Esophagus squamous epithelium (tissue), 5 donors: ENCODE measurements at regions not wholly inside any gene's neighbourhood (a gene's known extent, or its start where the extent isn't known, plus 50 kb on each side); places are given as distances from the start of the nearest gene placed in this dataset.
A peak's percentile ranks its signal among the peaks of the same experiment; 100 is the strongest.

ENCODE experiments used
- DNase-seq: peaks from one replicate; lab custom pipeline; 2025; lab: John Stamatoyannopoulos, UW
- H3K27ac ChIP-seq, 4 donors: fragments of 200-600 bp; sonication (generic); one replicate each; pipeline ENCODE4 v1.5.1; 2016 to 2019; ENCODE audit warnings: mild to moderate bottlenecking in 1 of 4
- H3K27me3 ChIP-seq, 4 donors: fragments of 200-600 bp; sonication (generic); 1 replicate in 3 of 4; 2 replicates in 1 of 4; pipeline versions ENCODE4 v1.5.1 to v1.6.0; 2017 to 2021; ENCODE audit warnings: antibody characterized with exemption in 1 of 4
- H3K36me3 ChIP-seq, 3 donors: fragments of 200-600 bp; sonication (generic); one replicate each; pipeline ENCODE4 v1.5.1; 2016 to 2019
- H3K4me1 ChIP-seq, 3 donors: fragments of 200-600 bp; sonication (generic); one replicate each; pipeline ENCODE4 v1.5.1; 2017 to 2019
- H3K4me3 ChIP-seq, 4 donors: fragments of 200-600 bp; sonication (generic); 1 replicate in 3 of 4; 2 replicates in 1 of 4; pipeline ENCODE4 v1.5.1; 2016 to 2019; ENCODE audit warnings: mild to moderate bottlenecking in 2 of 4, moderate library complexity in 1 of 4
- H3K9me3 ChIP-seq, 3 donors: fragments of 200-600 bp; sonication (generic); one replicate each; pipeline ENCODE4 v1.5.1; 2016 to 2019
- CTCF ChIP-seq, 6 experiments: fragments of 450-650 bp in 4 of 6; fragments of 200-600 bp in 2 of 6; sonication (generic) in 2 of 6; IDR thresholded peaks; one replicate each; pipeline ENCODE4 v1.5.1; 2016 to 2019; ENCODE audit warnings: antibody characterized with exemption in 6 of 6, mild to moderate bottlenecking in 4 of 6, moderate library complexity in 4 of 6
- POLR2A ChIP-seq, 4 donors: fragments of 450-650 bp; IDR thresholded peaks; one replicate each; pipeline ENCODE4 v1.6.1; 2017; ENCODE audit warnings: antibody characterized with exemption in 4 of 4, mild to moderate bottlenecking in 4 of 4, moderate library complexity in 3 of 4
- WGBS, 2 donors: methylation state at CpG; one replicate each; pipeline ENCODE4 v1.1.5; 2018; 5-methylcytosine and 5-hydroxymethylcytosine counted together
- intact Hi-C: fragments of 100-400 bp; cut with DNase I; formaldehyde crosslinking; loops from one replicate; pipeline ENCODE4 v1.15.0; 2022
- donor health status: DM: yes; HTN: yes; CAD: no.

- no peak for DNase-seq
- Histone ChIP-seq H3K36me3 (no peaks in the 10 kb centered on the region), H3K4me1 (no peaks in the 10 kb centered on the region), H3K27me3 (peaks cover 0 to 4% (median 0%) of the 10 kb centered on the region in 4 donors), H3K4me3 (no peak overlapping the region), H3K9me3 (no peaks in the 10 kb centered on the region), H3K27ac (no peak overlapping the region)
- TF ChIP-seq CTCF (IDR thresholded peaks at IDR 0.05) (no peak), POLR2A (IDR thresholded peaks at IDR 0.05) (no peak)
- intact Hi-C loops: no loop called here
- 67 to 72% methylated on average over 4 of the region's 5 CpGs for WGBS, 2 donors
Observed at GRCh38 chr18:77716282-77716681, 466.6 kb downstream of the GALR1 start.

DNA sequence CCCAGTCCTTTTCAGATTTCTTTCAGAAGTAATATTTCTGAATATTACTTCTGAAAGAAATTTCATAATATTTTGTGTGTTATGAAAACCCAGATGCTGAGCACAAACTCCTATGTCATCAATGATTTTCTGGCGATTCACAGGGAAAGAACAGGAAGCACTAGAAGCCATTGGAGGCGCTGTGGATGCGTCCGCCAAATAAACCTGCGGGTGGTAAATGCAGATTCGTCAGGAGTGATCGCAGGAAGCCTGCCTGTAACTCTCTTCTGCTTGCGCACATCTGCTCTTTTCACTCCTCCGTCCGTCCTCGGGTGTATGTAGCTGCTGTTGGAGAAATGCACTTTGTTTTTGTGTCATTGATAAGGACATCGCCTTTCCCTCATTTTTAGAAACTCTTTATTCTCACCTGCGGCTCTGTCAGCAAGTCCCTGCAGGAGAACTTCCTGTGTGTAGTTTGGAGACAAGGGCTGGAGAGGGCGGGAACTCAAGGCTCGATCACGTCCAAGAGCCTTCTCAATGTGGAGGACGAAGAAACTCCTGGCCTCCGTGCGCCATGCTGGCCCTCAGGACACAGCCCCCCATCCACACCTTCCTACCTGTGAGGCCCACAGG is 483.8 kb downstream of the GALR1 start:
- no peak for DNase-seq
- Histone ChIP-seq H3K9me3 (no peaks in the 10 kb centered on the region), H3K27me3 (peaks cover 0 to 3% (median 0%) of the 10 kb centered on the region in 4 donors)

DNA sequence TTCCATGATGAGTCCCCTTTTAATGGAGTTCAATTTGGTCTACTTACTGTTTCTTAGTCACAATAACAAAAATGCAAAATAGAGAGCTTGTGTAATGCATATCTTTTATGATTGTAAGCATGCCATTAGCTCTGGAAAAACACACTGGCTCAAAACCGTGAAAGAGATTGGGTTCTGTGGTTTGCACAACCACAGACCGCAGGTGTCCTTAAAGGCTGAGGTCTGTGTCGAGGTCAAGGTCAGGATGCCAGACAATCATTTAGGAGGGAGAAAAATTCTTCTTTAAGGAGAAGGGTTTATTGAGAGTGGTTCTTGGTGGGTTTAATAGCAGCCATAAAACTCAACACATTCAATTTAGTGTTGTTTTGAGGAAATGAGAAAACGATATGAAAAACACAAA is 487.2 kb downstream of the GALR1 start:
- peaks cover 0 to 3% (median 0%) of the 10 kb centered on the region in 4 donors for H3K27me3 ChIP-seq
- no peaks in the 10 kb centered on the region for H3K4me1 ChIP-seq
- H3K27ac ChIP-seq: no peak overlapping the region
- 69 to 78% methylated on average over 4 of the region's 4 CpGs for WGBS, 2 donors
- no peaks in the 10 kb centered on the region for H3K9me3 ChIP-seq
- DNase-seq: no peak
- no peak overlapping the region for H3K4me3 ChIP-seq
- TF ChIP-seq CTCF (IDR thresholded peaks at IDR 0.05) (no peak), POLR2A (IDR thresholded peaks at IDR 0.05) (no peak)
- intact Hi-C loops: no loop called here
- no peaks in the 10 kb centered on the region for H3K36me3 ChIP-seq

More for the DNA sequence above, 483.8 kb downstream of the GALR1 start:
- no peak overlapping the region for H3K27ac ChIP-seq
- no peak overlapping the region for H3K4me3 ChIP-seq
- 91% methylated on average over 16 to 19 of the region's 19 CpGs for WGBS, 2 donors
- no peaks in the 10 kb centered on the region for H3K4me1 ChIP-seq
- intact Hi-C loops: no loop called here
- TF ChIP-seq CTCF (IDR thresholded peaks at IDR 0.05) (no peak), POLR2A (IDR thresholded peaks at IDR 0.05) (no peak)
- no peaks in the 10 kb centered on the region for H3K36me3 ChIP-seq

DNA sequence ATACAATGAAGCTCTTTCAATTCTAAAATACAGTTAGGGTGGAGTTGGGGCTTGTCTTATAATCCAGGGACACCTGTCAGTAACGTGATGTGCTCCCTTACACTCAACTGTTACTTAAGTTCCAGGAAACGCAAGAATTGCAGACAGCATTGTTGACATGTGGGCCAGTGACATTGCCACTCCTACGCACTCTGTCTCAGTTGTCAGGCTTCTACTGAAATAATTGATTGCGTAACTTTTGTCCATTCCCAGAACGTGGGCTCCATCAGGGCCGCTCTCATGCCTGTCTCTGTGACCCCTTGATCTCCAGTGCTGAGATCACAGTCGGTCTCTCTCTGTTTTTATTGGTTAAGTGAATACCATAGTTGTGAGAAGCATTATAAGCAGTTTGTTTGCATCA is 487.8 kb downstream of the GALR1 start:
- H3K27ac ChIP-seq: no peak overlapping the region
- no peak for TF ChIP-seq POLR2A (IDR thresholded peaks at IDR 0.05)
- no peak for TF ChIP-seq CTCF (IDR thresholded peaks at IDR 0.05)
- WGBS, 2 donors: 43 to 60% methylated on average over 7 of the region's 7 CpGs
- H3K4me1 ChIP-seq: no peaks in the 10 kb centered on the region
- intact Hi-C loops: no loop called here
- H3K4me3 ChIP-seq: no peak overlapping the region
- peaks cover 0 to 3% (median 0%) of the 10 kb centered on the region in 4 donors for H3K27me3 ChIP-seq
- H3K36me3 ChIP-seq: no peaks in the 10 kb centered on the region
- no peak for DNase-seq
- no peaks in the 10 kb centered on the region for H3K9me3 ChIP-seq

DNA sequence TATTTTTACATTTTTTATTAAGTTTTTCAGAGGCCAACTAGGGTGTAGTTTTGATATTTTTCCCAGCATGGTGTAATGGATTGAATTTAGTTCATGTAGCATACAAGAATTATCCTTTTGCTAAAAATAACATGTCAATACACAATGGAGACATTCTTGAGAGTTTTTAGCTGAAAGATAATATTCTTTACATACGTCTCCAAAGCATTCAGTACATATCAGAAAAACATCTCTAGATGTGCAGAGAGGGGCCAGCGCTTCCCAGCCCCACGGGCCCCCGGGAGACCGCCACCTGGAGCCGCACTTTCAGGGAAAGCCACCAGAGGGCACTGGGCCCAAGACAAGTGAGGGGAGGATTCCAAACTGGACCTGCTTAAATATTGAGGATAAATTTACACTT is 499.4 kb downstream of the GALR1 start:
- no peak for TF ChIP-seq POLR2A (IDR thresholded peaks at IDR 0.05)
- TF ChIP-seq CTCF (IDR thresholded peaks at IDR 0.05): peak in 2 of 6 experiments; percentile 9 to 24
- no peak for DNase-seq

More for the DNA sequence above, 499.4 kb downstream of the GALR1 start:
- intact Hi-C loops: no loop called here
- Histone ChIP-seq H3K27me3 (peaks cover 0 to 3% (median 0%) of the 10 kb centered on the region in 4 donors), H3K36me3 (no peaks in the 10 kb centered on the region), H3K4me3 (no peak overlapping the region), H3K4me1 (no peaks in the 10 kb centered on the region), H3K9me3 (no peaks in the 10 kb centered on the region), H3K27ac (no peak overlapping the region)
- 17 to 55% methylated on average over 6 of the region's 6 CpGs for WGBS, 2 donors
